HG03066 (cell line): ENCODE measurements at regions not wholly inside any gene's neighbourhood (a gene's known extent, or its start where the extent isn't known, plus 50 kb on each side); places are given as distances from the start of the nearest gene placed in this dataset.
"Not testable (repeated sequence)": the region's sequence is repeated elsewhere in the genome, so short reads cannot be mapped to it uniquely, and the experiment has no call there.

Experiments
- ATAC-seq: cut with Tn5 transposase; IDR thresholded peaks from one replicate; pipeline ENCODE4 v1.9.1; 2021; ENCODE audit warnings: low read depth; ENCODE audit not compliant: unreplicated experiment

DNA sequence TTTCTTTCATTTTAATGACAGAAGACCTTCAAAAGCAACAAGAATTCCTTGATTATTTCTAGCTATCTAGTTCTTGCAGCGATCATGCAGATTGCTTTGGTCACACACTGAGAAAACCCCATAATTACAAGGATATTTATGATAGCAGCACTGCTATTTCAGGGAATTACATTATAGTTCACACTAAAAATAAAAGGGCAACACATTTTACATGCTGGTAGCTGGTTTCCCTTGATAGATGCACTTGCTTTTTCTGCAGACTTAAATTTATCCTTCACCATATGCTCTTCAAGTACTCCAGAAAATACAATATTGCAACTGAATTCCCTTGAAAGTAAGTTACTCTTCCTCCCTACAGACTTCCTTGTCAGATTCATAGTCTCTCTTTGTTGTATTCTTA is 751.1 kb downstream of the CCDC85A start:
- ATAC-seq = no peak

DNA sequence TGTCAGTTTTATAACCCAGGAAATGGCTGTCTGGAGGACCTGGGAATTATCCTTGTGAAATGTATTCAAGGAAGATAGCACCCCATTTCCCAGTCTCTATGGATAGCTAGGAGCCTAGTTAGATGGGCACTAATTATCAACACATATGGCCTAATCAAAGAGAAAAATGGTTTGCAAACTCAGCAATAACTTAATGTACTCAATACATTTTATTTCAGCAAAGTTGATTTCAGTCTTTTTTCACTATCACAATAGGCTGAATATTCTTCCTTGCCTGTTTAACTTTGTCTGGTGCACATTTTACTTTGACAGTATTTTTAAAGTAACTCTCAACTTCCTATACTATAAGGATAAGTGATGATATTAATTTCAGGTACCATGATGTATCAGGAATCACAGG is 756.3 kb downstream of the CCDC85A start:
- no peak for ATAC-seq

DNA sequence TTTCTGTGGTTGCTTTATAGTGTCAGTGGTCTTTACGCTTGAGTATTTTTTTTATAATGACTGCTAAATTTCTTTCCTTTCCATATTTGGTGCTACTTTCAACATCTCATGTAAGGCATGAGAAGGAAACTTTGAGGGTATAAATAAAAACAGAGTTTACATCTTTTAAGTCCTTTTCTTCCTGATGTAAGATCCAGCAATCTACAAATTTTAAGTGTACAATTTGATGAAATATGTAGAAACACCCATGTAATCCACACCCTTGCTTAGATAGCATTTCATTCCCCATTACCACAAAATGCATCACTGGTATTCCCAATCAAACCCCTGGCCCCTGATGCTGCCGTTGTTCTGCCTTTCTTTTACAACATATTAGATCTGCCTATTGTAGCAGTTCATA is 769.1 kb downstream of the CCDC85A start:
- no peak for ATAC-seq

DNA sequence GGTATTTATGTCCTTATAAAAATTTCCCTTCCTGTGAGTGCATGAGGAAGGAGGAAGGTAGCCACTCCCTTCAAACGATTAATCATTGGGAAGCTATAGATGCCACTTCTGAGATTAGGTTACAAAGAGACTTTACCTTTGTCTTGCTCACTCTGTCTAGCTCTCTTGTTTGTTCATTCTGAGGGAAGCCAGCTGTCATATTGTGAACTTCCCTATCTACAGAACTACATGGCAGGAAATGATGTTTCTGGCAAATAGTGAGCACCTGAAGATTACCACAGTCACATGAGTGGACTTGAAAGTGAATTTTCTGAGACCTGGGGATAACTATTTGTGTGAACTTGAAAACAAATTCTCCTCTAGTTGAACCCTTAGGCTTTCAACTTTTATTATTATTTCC is 776.8 kb downstream of the CCDC85A start:
- ATAC-seq = no peak

DNA sequence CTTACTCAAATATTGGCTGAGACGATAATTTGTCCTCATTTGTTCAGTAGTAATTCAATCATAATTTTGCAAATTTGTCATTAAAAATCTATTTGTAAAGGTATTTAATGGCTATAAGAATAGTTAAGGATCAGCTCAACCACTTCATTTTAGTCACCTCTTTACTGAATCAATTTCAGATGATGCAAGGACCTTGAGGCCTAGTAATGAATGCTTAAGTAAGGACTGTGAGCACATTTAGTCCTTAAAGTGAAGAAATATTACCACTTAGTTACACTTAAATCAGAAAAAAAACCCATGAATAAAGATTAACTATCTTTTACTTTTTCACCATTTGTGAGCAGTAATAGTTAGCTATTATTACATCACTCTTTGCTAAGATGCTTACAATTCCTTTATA is 778.9 kb downstream of the CCDC85A start:
- no peak for ATAC-seq

DNA sequence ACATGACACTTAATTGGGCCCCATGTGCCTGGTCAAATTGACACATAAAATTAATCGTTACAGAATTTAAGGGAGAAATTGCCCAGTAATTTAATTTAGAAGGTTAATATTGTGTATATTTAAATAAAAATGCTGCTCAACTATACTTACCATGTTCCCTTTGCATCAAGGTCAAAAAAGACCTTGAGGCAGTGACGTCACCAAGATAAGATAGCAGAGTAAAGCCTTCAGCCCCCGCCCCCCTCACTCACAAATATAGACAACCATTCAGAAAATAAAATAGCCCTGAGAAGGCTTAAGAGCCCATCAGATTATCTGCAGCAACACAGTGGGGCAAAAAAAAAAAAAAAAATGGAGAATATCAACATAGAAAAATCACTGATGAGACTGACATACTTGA is 785.7 kb downstream of the CCDC85A start:
- no peak for ATAC-seq

DNA sequence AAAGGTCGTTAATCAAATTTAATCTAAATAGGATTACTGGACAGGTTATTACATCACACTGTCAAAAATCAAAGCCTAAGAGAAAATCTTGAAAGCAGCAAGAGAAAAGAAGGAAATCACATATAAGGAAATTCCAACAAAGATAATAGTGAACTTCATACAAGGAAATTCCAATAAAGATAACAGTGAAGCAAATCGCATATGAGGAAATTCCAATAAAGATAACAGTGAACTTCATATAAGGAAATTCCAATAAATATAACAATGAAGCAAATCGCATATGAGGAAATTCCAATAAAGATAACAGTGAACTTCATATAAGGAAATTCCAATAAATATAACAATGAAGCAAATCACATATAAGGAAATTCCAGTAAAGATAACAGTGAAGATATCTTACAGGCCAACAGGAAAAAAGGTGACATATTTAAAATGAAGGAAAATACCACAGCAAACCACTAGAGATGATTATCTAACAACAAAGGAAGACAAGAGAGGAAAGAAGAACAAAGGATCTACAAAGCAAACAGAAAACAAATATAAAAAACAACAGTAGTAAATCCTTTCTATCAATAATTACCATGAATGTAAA is 787.7 kb downstream of the CCDC85A start:
- ATAC-seq = no peak

DNA sequence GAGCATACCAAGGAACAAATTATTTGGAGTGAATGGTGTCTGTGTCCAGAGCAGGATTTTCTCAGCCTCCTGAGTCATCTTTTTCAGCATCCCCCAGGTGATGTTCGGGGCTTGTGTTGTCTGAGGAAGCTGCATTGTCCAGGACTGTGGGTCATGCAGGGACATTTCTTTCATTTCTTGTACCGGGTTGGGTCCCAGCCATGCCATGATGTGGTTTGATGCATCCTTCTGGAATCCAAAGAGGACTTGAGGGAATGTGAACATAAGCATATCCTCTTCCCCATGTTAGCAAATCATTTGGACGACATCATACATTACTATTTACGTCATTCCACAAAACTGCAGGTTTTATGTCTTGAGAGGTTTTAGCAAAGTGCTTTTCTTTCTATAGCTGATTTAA is 797.8 kb downstream of the CCDC85A start:
- ATAC-seq = no peak

DNA sequence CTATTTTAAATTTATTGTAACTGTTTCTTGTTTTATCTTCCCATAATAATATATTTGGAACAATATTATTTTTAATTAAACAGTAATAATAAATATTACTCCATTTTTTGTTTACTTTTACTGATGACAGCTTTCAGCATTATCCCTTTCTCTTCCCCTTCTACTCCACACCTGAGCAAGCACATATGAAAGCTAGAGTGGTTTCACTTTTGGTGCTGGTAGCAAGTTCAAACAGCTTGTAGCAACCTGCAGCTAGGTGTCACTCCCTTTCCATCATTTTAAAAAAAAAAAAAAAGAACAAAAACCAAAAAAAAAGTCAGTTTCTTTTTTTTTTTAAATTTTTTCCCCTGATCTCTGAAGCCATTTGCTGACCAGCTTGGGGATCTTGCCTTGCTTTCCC is 801.8 kb downstream of the CCDC85A start:
- ATAC-seq = peak; percentile 81

DNA sequence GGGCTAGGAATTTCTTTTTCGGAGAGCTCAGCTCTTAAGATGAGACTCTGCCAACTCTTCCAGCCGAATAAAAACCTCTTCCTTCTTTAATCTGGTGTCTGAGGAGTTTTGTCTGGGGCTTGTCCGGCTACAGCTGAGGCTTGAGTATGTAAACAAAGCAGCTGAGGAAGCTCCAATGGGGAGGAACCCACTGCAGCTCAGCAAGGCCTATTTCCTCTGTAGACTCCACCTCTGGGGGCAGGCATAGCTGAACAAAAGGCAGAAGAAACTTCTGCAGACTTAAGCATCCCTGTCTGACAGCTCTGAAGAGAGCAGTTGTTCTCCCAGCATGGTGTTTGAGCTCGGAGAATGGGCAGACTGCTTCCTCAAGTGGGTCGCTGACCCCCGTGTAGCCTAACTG is 838.7 kb downstream of the CCDC85A start:
- no peak for ATAC-seq

DNA sequence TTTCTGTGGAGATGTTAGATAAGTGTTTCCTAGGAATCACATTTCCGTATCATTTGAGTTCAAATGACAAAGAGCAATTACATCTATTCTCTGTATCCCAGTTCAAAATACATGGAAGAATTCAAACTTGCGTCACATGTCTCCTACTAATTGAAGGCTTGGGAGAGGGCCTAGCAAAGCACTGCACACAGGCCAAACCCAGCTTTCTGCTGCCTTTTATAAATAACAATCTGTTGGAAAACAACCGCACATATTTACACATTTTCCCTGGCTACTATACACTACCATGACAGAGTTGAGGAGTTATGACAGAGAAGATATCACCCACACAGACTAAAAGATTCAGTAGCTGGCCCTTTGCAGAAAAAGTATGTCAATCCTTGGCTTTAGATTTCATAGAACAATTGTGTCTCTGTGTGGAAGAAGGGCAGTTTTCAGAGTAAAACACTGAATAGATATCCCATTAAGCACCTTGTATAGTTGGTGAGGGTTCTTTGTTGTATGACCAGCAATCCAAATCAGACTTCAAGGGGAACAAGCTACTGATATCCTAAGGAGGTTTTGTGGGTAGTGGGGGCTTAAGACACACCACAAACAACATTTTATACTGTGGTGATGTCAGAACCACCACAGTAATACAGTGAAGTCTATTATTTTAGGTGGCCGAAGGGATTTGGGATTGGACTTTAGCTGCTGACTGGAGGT is 861.3 kb downstream of the CCDC85A start:
- no peak for ATAC-seq

DNA sequence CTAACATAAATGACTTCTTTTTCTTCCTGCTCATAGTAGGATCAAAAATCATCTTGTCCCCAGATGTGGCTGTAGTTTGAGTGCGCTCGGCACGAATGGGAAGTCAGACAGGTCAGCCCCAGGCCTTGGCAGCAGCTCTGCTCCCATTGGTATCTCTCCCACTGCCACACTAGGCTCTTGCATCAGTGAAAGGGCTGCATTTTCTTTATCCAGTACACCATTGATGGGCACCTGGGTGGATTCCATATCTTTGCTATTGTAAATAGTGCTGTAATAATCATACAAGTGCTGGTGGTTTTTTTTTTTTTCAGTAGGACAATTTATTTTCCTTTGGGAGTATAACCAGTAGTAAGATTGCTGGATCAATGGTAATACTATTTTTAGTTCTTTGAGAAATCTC is 865.5 kb downstream of the CCDC85A start:
- ATAC-seq = no peak

DNA sequence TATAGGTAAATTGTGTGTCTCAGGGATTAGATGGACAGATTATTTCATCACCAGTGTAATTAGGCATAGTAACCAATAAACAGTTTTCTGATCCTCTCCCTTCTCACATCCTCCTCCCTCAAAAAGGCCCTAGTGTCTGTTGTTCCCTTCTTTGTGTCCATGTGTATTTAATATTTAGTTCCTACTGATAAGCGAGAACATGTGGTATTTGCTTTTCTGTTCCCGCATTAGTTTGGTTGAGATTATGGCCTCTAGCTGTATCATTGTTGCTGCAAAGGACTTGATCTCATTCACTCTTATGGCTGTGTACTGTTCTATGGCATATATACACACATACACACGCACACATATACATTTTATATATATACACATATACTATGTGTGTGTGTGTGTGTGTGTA is 866.2 kb downstream of the CCDC85A start:
- ATAC-seq = no peak

DNA sequence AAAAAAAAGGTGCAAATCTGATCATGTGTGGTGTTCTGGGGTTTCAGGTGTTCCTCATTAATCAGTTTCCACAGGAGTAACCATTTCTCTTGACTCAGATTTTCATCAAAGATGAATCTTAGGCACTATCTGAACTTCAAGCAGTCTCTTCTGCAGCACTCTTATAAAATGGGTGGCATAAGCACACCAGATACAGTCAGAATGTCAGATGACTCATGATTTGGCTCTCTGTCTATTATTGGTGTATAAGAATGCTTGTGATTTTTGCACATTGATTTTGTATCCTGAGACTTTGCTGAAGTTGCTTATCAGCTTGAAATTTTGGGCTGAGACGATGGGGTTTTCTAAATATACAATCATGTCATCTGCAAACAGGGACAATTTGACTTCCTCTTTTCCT is 882.5 kb downstream of the CCDC85A start:
- not testable (repeated sequence) for ATAC-seq

DNA sequence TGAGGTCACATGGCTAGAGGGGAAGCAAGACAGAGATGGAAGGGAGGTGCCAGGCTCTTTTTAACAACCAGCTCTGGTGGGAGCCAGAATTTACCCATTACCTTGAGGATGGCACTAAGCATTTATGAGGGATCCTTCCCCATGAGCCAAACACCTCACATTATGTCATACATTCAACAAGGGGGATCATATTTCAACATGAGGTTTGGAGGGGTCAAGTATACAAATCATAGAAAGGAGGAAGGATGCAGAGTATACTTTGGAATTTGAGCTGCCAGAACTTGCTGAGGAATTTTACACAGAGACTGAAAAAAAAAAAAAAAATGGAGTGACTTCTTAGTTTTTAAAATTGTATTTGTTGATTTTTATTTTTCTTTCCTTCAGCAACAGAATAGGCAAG is 891.4 kb downstream of the CCDC85A start:
- ATAC-seq = no peak

DNA sequence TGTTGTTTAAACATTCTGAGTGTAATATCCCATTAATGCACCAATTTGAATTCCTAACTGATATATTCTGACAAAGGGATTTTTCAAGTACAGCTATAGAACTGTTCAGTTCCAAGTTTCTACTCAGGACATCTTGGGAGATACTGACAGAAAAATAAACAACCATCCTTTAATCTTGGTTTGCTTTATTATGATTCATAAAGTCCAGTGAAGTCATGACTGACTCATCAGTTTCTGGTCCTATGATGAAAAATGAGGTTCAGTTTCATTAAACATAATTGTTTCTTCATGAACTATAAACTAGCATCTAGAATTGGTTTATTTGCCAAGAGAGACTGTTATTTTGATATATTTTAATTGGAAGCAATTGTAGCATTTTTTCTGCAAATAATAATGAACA is 896.2 kb downstream of the CCDC85A start:
- ATAC-seq = no peak

DNA sequence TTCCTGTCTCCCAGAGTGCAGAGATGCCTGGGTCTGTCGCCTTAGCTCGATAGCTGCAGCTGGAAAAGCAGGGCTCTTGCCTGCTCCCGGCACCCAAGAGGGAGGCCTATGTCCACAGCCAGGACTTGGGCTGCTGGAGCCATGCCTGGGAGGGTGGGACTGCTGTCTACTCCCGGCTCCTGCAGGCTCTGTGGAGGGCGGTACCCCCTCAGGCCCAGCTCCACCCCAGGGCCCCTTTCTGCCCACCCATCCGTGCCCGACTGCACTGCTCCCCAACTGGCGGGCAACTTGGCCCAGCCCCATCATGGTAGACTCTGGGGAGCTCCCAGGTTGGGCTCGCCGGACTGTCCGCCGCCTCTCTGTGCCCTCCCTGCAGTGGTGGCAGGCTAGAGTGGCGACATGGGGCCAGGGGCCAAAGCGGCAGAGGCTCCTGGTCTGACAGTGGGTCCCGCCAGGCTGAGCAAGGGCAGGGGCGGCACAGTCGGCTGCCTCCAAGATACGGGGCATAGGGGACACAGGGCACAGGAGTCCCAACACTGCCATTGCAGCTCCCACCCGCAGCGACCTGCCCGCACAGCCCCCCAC is 901.0 kb downstream of the CCDC85A start:
- no peak for ATAC-seq

DNA sequence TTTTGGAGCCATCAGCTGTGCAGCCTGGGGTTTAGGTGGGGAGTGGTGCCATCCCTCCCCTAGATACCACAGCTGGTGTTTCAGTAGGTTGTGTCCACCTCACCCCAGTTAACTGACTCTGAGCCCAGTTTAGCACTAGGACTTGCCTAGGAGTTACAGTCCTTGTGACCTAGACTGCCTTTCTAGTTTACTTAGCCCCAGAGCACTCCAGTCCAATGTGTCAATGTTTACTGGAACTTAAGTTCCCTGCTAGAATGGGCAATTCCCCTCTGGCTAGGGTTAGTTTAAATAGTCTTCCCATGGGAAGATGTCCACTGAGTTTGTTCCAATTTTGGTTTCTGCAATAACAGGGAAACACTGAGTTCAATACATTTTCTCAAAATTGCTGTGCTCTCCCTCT is 909.2 kb downstream of the CCDC85A start:
- ATAC-seq = no peak

DNA sequence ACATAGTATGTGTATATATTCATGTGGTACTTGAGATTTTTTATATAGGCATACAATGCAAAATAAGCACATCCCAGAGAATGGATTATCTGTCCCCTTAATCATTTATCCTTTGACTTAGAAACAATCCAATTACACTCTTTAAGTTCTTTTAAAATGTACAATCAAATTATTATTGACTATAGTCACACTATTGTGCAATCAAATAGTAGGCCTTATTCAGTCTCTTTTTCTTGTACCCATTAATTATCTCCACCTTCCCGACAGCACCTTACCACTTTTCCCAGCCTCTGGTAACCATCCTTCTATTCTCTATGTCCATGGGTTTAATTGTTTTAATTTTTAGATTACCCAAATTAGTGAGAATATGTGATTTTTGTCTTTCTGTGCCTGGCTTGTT is 914.1 kb downstream of the CCDC85A start:
- no peak for ATAC-seq

DNA sequence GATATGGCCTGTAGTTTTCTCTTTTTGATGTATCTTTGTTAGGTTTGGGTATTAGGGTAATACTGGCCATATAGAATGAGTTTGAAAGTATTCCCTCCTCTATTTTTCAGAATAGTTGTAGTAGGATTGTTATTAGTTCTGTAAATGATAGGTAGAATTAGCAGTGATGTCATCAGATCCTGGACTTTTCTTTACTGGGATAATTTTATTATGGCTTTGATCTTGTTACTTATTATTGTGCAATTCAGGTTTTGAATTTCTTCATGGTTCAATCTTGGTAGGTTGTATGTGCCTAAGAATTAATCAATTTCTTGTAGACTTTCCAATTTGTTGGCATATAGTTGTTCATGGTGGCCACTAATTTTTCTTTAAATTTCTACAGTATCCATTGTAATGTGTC is 916.6 kb downstream of the CCDC85A start:
- no peak for ATAC-seq

DNA sequence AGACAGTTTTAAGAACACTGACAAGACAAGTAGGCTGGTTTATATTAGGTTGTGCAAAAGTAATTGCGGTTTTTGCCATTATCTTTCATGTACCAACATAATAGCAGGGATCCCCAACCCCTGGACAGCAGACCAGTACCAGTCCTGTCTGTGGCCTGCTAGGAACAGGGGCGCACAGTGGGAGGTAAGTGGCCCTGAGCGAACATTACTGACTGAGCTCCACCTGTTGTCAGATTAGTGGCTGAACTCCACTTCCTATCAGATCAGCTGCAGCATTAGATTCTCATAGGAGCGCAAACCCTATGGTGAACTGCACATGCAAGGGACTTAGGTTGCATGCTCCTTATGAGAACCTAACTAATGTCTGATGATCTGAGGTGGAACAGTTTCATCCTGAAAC is 921.9 kb downstream of the CCDC85A start:
- no peak for ATAC-seq

DNA sequence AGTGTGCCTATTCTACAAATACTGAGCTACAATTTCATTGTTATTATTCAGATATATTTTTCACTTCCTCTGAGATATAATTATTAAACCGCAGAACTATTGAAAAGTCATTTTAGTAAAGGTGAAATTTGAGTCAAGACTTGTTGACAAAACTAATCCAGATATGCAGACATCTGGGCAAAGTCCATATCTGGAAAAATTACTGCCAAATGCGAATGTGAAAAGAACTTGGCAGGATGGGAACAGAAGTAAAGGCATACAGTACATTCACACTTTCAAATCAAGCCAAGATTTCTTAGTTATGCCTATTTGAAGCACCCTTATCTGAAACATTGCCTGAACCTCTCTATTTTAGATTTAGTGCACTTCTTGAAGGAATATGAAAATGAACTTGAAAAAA is 923.6 kb downstream of the CCDC85A start:
- no peak for ATAC-seq
